Gastroesophageal sphincter (tissue), 3 donors: ENCODE measurements at regions not wholly inside any gene's neighbourhood (a gene's known extent, or its start where the extent isn't known, plus 50 kb on each side); places are given as distances from the start of the nearest gene placed in this dataset.

ENCODE experiments used
- EP300 ChIP-seq: sonication (generic); formaldehyde crosslinking; IDR thresholded peaks from one replicate; pipeline ENCODE4 v1.6.1; 2017; ENCODE audit warnings: antibody characterized with exemption, mild to moderate bottlenecking
- POLR2A ChIP-seq, 2 donors: fragments of 450-650 bp; IDR thresholded peaks; one replicate each; pipeline ENCODE4 v1.6.1; 2017; ENCODE audit warnings: antibody characterized with exemption in 2 of 2, mild to moderate bottlenecking in 2 of 2, moderate library complexity in 1 of 2
- POLR2AphosphoS5 ChIP-seq: sonication (generic); formaldehyde crosslinking; IDR thresholded peaks from one replicate; pipeline ENCODE4 v1.6.1; 2017; ENCODE audit warnings: antibody characterized with exemption
- TF ChIP-seq, protein P1 (sequence below), 4 experiments: fragments of 200-600 bp in 2 of 4; fragments of 450-650 bp in 2 of 4; sonication (generic) in 1 of 4; IDR thresholded peaks; one replicate each; pipeline ENCODE4 v1.5.1; 2017 to 2019; ENCODE audit warnings: antibody characterized with exemption in 4 of 4, mild to moderate bottlenecking in 2 of 4, moderate library complexity in 2 of 4

DNA sequence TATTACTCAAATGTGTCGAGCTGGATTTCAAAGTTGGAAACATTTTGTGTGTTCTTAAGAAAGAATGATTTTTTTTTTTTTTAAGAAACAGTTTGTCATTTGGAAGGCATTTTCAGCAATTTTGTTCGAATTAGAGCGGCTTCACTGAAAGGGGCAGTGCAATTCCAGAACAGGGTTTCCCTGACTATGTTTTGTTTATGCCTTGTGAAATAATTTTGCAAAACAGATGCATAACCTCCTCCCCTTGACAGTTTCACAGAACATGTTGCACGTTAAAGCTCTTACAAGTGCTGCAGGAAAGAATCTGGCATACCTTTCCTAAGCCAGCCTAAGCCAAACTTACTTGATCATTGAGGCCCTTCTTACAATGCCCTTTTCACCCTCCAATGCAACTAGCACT is 216.0 kb upstream of the SSTR4 start:
- TF ChIP-seq, protein P1, sequence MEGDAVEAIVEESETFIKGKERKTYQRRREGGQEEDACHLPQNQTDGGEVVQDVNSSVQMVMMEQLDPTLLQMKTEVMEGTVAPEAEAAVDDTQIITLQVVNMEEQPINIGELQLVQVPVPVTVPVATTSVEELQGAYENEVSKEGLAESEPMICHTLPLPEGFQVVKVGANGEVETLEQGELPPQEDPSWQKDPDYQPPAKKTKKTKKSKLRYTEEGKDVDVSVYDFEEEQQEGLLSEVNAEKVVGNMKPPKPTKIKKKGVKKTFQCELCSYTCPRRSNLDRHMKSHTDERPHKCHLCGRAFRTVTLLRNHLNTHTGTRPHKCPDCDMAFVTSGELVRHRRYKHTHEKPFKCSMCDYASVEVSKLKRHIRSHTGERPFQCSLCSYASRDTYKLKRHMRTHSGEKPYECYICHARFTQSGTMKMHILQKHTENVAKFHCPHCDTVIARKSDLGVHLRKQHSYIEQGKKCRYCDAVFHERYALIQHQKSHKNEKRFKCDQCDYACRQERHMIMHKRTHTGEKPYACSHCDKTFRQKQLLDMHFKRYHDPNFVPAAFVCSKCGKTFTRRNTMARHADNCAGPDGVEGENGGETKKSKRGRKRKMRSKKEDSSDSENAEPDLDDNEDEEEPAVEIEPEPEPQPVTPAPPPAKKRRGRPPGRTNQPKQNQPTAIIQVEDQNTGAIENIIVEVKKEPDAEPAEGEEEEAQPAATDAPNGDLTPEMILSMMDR (IDR thresholded peaks at IDR 0.05) = no peak
- TF ChIP-seq POLR2AphosphoS5 (peak; percentile 33), EP300 (no peak), POLR2A (IDR thresholded peaks at IDR 0.05) (no peak)
